ENCODE measurements at regions not wholly inside any gene's neighbourhood (a gene's known extent, or its start where the extent isn't known, plus 50 kb on each side); places are given as distances from the start of the nearest gene placed in this dataset.

DNA sequence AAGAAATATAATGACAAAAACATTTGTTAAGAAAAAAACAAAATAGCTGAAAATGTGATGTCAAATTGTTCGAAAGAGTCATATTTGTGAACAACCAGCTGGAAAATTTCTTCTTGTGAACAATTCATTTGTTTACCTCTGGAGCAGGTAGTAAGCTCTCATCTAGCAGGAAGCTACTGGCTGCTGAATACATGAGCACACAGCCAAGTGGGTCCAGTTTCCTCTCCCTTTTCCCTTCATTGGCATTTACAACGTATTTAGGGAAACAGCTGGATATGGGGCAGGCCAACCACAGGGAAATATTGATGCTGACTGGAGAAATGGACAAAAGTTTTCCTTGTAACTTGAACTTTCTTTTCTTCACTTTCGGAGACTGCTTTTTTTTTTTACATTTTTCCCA, 1354.7 kb upstream of the EPHA6 start:
- DNase-seq (ENCODE audit: low read depth, low spot score) (no peak), ATAC-seq (no peak)
- ChIA-PET CTCF (no interaction called here), POLR2A (no interaction called here), RAD21 (ENCODE audit: low non-redundant PET in 1 of 2, low total read pairs in 2 of 2, uncharacterized antibody in 2 of 2, unreplicated experiment in 2 of 2) (no interaction called here)
- Histone ChIP-seq H3K36me3 (ENCODE audit: control insufficient read depth in 1 of 2, insufficient read depth in 2 of 2, low read length in 2 of 2) (no peaks in the 10 kb centered on the region), H3K4me3 (replicated peaks in 1 of 2; ENCODE audit: low read depth in 1 of 2, low read length in 2 of 2) (no peak overlapping the region), H4K20me1 (ENCODE audit: insufficient read depth) (no peaks in the 10 kb centered on the region), H3K27ac (ENCODE audit: low read depth, low read length) (no peak overlapping the region), H3K79me2 (ENCODE audit: insufficient read depth, low read length) (no peaks in the 10 kb centered on the region), H3K9me3 (ENCODE audit: control insufficient read depth in 1 of 2, insufficient read depth in 1 of 2, low read depth in 1 of 2, low read length in 2 of 2) (peaks cover 0 to 26% of the 10 kb centered on the region in 2 experiments; a peak in 2 of 4 replicates), H3K4me1 (ENCODE audit: control insufficient read depth in 1 of 2, insufficient read depth in 2 of 2, low read length in 2 of 2) (no peaks in the 10 kb centered on the region), H3K4me2 (ENCODE audit: low read length) (no peak overlapping the region), H3K9ac (ENCODE audit: low read length) (no peak overlapping the region), H3K27me3 (ENCODE audit: insufficient read depth, low read length) (no peaks in the 10 kb centered on the region), H2AFZ (ENCODE audit: low read depth, low read length, poor library complexity, severe bottlenecking) (no peak overlapping the region), H3K9me2 (ENCODE audit: insufficient read depth) (no peaks in the 10 kb centered on the region)
- BruUV-seq (replicated peaks), result no TSS peak
- intact Hi-C loops (cut with micrococcal nuclease), result no loop called here
- TF ChIP-seq POLR2AphosphoS5 (IDR thresholded peaks at IDR 0.05; ENCODE audit: low read depth, low read length), result no peak
- no peak for TF ChIP-seq SRF (IDR thresholded peaks at IDR 0.05; ENCODE audit: low read depth)

DNA sequence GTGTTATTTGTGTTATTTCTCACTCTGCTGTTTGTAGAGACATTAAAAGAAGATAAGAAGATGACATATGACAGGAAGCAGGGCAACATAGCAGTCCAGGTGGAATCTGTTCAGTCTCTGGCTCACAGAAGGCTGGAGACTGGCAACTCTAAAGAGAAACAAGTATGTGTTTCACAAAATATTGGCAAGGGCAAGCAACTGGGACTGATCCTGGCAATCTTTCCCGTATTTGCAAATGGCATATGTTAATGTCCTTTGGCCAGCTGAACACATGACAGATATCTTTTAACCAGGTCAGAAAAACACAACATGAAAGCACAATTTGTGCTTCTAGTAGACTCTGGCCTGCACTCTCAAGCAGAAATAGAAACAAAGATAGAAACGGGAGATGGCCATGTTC, 1354.1 kb upstream of the EPHA6 start:
- no peaks in the 10 kb centered on the region for H3K4me1 ChIP-seq (ENCODE audit: control insufficient read depth in 1 of 2, insufficient read depth in 2 of 2, low read length in 2 of 2)
- CTCF ChIA-PET, result no interaction called here
- ATAC-seq (no peak), DNase-seq (ENCODE audit: low read depth, low spot score) (no peak)
- H3K79me2 ChIP-seq (ENCODE audit: insufficient read depth, low read length), result no peaks in the 10 kb centered on the region
- no peak overlapping the region for H3K4me3 ChIP-seq (replicated peaks in 1 of 2; ENCODE audit: low read depth in 1 of 2, low read length in 2 of 2)
- RAD21 ChIA-PET (ENCODE audit: low non-redundant PET in 1 of 2, low total read pairs in 2 of 2, uncharacterized antibody in 2 of 2, unreplicated experiment in 2 of 2), result no interaction called here
- intact Hi-C loops (cut with micrococcal nuclease), result no loop called here
- no peaks in the 10 kb centered on the region for H3K36me3 ChIP-seq (ENCODE audit: control insufficient read depth in 1 of 2, insufficient read depth in 2 of 2, low read length in 2 of 2)
- no peak overlapping the region for H3K27ac ChIP-seq (ENCODE audit: low read depth, low read length)
- peaks cover 0 to 26% of the 10 kb centered on the region in 2 experiments; a peak in 2 of 4 replicates for H3K9me3 ChIP-seq (ENCODE audit: control insufficient read depth in 1 of 2, insufficient read depth in 1 of 2, low read depth in 1 of 2, low read length in 2 of 2)
- H4K20me1 ChIP-seq (ENCODE audit: insufficient read depth), result no peaks in the 10 kb centered on the region
- H3K9ac ChIP-seq (ENCODE audit: low read length), result no peak overlapping the region
- no TSS peak for BruUV-seq (replicated peaks)
- H3K9me2 ChIP-seq (ENCODE audit: insufficient read depth), result no peaks in the 10 kb centered on the region
- H3K27me3 ChIP-seq (ENCODE audit: insufficient read depth, low read length), result no peaks in the 10 kb centered on the region
- POLR2A ChIA-PET, result no interaction called here
- H2AFZ ChIP-seq (ENCODE audit: low read depth, low read length, poor library complexity, severe bottlenecking), result no peak overlapping the region
- no peak overlapping the region for H3K4me2 ChIP-seq (ENCODE audit: low read length)
- no peak for TF ChIP-seq ZNF274 (IDR thresholded peaks at IDR 0.05; ENCODE audit: low read depth, low read length)
- TF ChIP-seq CEBPB (IDR thresholded peaks at IDR 0.05; ENCODE audit: low read depth), result no peak
- no peak for TF ChIP-seq EZH2phosphoT487 (IDR thresholded peaks at IDR 0.05; ENCODE audit: borderline replicate concordance)
- TF ChIP-seq ZBTB33 (IDR thresholded peaks at IDR 0.05; ENCODE audit: extremely low read depth, insufficient replicate concordance, low read length), result no peak
- no peak for TF ChIP-seq SP1 (IDR thresholded peaks at IDR 0.05; ENCODE audit: low read depth)
- no peak for TF ChIP-seq EZH2 (IDR thresholded peaks at IDR 0.05)
- no peak for TF ChIP-seq JUND (IDR thresholded peaks at IDR 0.05)
- TF ChIP-seq, protein P1, sequence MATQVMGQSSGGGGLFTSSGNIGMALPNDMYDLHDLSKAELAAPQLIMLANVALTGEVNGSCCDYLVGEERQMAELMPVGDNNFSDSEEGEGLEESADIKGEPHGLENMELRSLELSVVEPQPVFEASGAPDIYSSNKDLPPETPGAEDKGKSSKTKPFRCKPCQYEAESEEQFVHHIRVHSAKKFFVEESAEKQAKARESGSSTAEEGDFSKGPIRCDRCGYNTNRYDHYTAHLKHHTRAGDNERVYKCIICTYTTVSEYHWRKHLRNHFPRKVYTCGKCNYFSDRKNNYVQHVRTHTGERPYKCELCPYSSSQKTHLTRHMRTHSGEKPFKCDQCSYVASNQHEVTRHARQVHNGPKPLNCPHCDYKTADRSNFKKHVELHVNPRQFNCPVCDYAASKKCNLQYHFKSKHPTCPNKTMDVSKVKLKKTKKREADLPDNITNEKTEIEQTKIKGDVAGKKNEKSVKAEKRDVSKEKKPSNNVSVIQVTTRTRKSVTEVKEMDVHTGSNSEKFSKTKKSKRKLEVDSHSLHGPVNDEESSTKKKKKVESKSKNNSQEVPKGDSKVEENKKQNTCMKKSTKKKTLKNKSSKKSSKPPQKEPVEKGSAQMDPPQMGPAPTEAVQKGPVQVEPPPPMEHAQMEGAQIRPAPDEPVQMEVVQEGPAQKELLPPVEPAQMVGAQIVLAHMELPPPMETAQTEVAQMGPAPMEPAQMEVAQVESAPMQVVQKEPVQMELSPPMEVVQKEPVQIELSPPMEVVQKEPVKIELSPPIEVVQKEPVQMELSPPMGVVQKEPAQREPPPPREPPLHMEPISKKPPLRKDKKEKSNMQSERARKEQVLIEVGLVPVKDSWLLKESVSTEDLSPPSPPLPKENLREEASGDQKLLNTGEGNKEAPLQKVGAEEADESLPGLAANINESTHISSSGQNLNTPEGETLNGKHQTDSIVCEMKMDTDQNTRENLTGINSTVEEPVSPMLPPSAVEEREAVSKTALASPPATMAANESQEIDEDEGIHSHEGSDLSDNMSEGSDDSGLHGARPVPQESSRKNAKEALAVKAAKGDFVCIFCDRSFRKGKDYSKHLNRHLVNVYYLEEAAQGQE (IDR thresholded peaks at IDR 0.05; ENCODE audit: low read depth), result no peak
- no peak for TF ChIP-seq CBX3 (IDR thresholded peaks at IDR 0.05; ENCODE audit: low read depth)
- no peak for TF ChIP-seq ELF1 (IDR thresholded peaks at IDR 0.05; ENCODE audit: borderline replicate concordance, low read depth)
- TF ChIP-seq TCF7L2 (IDR thresholded peaks at IDR 0.05; ENCODE audit: borderline replicate concordance, extremely low read depth, insufficient read depth, insufficient read length), result no peak
